GM12864 (cell line): ENCODE measurements at regions not wholly inside any gene's neighbourhood (a gene's known extent, or its start where the extent isn't known, plus 50 kb on each side); places are given as distances from the start of the nearest gene placed in this dataset.

Source experiments
- DNase-seq: peaks from one replicate; pipeline ENCODE4 v3.0.0-alpha.2; 2011; ENCODE audit warnings: low read depth
- H3K4me3 ChIP-seq: 2 replicates; pipeline ENCODE4 v1.5.1; 2011; ENCODE audit warnings: mild to moderate bottlenecking, low read depth, low read length, control low read depth
- CTCF ChIP-seq: IDR thresholded peaks from 2 replicates; pipeline ENCODE4 v1.5.1; 2011; ENCODE audit warnings: low read depth, mild to moderate bottlenecking, moderate library complexity, low read length, control low read depth, inconsistent platforms; ENCODE audit errors: missing control alignments

GRCh38 chr5:114782177-114782576 is 387.5 kb downstream of the TRIM36 start:
- no peak for DNase-seq
- H3K4me3 ChIP-seq, result no peak overlapping the region
- no peak for TF ChIP-seq CTCF

- no peak overlapping the region for H3K4me3 ChIP-seq
- no peak for TF ChIP-seq CTCF
- no peak for DNase-seq
Measured at GRCh38 chr5:114780290-114780689, 389.4 kb downstream of the TRIM36 start.

- no peak for TF ChIP-seq CTCF
- no peak overlapping the region for H3K4me3 ChIP-seq
- no peak for DNase-seq
Measured at GRCh38 chr5:114744406-114744805, 382.5 kb downstream of the KCNN2 start.

- H3K4me3 ChIP-seq, result no peak overlapping the region
- TF ChIP-seq CTCF, result no peak
- DNase-seq, result no peak
Measured at GRCh38 chr5:114734238-114734637, 372.4 kb downstream of the KCNN2 start.

- no peak overlapping the region for H3K4me3 ChIP-seq
- no peak for TF ChIP-seq CTCF
Measured at GRCh38 chr5:114729986-114730385, 368.1 kb downstream of the KCNN2 start.

GRCh38 chr5:114727358-114727757 is 365.5 kb downstream of the KCNN2 start:
- no peak for DNase-seq
- no peak for TF ChIP-seq CTCF
- no peak overlapping the region for H3K4me3 ChIP-seq

More at GRCh38 chr5:114729986-114730385, 368.1 kb downstream of the KCNN2 start:
- no peak for DNase-seq

- no peak for TF ChIP-seq CTCF
- DNase-seq, result no peak
- no peak overlapping the region for H3K4me3 ChIP-seq
Measured at GRCh38 chr5:114726131-114726530, 364.3 kb downstream of the KCNN2 start.
